Mucosa of rectum (tissue), 2 donors: ENCODE measurements at regions not wholly inside any gene's neighbourhood (a gene's known extent, or its start where the extent isn't known, plus 50 kb on each side); places are given as distances from the start of the nearest gene placed in this dataset.

Experiments used
- H3K27ac ChIP-seq, 2 donors: one replicate each; pipeline ENCODE4 v1.7.0; 2013; ENCODE audit warnings: inconsistent platforms in 2 of 2, low read depth in 2 of 2, low read length in 2 of 2
- H3K27me3 ChIP-seq, 2 donors: one replicate each; pipeline ENCODE4 v1.7.0; 2013; ENCODE audit warnings: low read length in 2 of 2; ENCODE audit not compliant: control insufficient read depth in 2 of 2, insufficient read depth in 2 of 2
- H3K36me3 ChIP-seq, 2 donors: one replicate each; pipeline ENCODE4 v1.7.0; 2013; ENCODE audit warnings: low read length in 2 of 2; ENCODE audit not compliant: control insufficient read depth in 2 of 2, insufficient read depth in 2 of 2
- H3K4me1 ChIP-seq, 2 donors: one replicate each; pipeline ENCODE4 v1.7.0; 2013; ENCODE audit warnings: low read length in 2 of 2, mild to moderate bottlenecking in 1 of 2; ENCODE audit not compliant: control insufficient read depth in 2 of 2, insufficient read depth in 2 of 2
- H3K4me3 ChIP-seq, 2 donors: one replicate each; pipeline ENCODE4 v1.7.0; 2013; ENCODE audit warnings: low read length in 2 of 2
- H3K9ac ChIP-seq, 2 donors: one replicate each; pipeline ENCODE4 v1.7.0; 2013; ENCODE audit warnings: low read length in 2 of 2, low read depth in 1 of 2, mild to moderate bottlenecking in 1 of 2
- H3K9me3 ChIP-seq, 2 donors: one replicate each; pipeline ENCODE4 v1.7.0; 2013; ENCODE audit warnings: low read length in 2 of 2; ENCODE audit not compliant: control insufficient read depth in 2 of 2
- donor health status: healthy.
- donor health status: Normal muscosa, but diverticular disease.

DNA sequence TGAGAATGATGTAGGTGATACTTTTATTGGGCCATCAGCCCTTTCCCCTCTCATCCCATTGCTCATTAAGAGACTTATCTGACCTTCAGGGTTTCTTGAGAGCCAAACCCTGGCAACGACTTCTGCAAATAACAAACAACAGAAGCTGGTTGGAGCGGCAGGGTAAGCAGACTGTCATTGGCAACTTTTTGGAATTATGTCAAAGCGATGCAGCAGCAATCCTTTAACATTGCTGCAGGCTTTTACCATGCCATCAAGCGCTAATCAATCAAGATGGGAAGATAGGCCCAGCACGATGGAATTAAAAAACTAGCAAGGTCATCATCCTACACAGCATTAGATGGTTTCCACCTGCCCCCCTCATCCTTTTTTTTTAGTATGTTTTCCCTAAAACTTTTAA lies 406.1 kb upstream of the PDE3A start:
- no peaks in the 10 kb centered on the region for H3K27me3 ChIP-seq
- no peaks in the 10 kb centered on the region for H3K9me3 ChIP-seq
- no peaks in the 10 kb centered on the region for H3K4me1 ChIP-seq
- no peaks in the 10 kb centered on the region for H3K36me3 ChIP-seq
- no peak overlapping the region for H3K9ac ChIP-seq
- no peak overlapping the region for H3K4me3 ChIP-seq
- H3K27ac ChIP-seq: no peak overlapping the region

DNA sequence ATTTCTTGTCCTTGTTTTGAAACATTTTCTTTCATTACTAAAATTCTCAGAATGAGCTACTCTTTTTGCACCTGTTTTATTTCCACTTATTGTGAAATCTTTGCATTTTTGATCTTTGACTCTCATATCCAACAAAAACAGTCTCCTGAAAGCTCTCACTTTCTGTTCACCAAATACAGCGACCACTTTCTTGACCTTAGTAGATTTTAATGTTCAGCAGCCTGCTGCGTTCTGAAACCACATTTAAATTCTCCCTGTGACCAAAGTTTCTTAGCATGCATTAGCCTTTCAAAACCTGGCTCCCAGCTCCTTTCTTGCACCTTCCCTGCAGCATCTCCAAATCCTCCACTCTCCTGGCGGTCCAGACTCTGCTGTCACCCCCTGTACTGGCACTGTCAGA lies 404.4 kb upstream of the PDE3A start:
- Histone ChIP-seq H3K4me3 (no peak overlapping the region), H3K27ac (no peak overlapping the region), H3K9ac (no peak overlapping the region), H3K4me1 (no peaks in the 10 kb centered on the region), H3K9me3 (no peaks in the 10 kb centered on the region), H3K27me3 (no peaks in the 10 kb centered on the region), H3K36me3 (no peaks in the 10 kb centered on the region)

DNA sequence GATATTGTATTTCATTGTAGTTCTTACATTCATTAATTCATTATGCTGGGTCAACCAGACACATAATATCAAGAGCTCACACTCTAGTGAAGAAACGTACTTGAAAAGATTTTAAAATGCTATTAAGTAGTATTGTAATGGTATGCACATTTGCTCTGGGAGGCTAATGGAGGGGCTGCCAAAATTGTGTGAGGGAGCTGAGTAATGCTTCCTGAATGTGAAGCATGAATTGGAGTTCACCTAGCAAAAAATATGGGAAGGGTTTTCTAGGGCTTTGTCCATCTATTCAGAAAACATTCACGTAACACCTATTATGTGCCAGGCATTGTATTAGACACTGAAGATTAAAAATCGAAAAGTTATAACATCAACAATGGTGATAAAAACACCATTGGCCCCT lies 403.8 kb upstream of the PDE3A start:
- Histone ChIP-seq H3K36me3 (no peaks in the 10 kb centered on the region), H3K4me1 (no peaks in the 10 kb centered on the region), H3K27me3 (no peaks in the 10 kb centered on the region), H3K9ac (no peak overlapping the region), H3K27ac (no peak overlapping the region), H3K9me3 (no peaks in the 10 kb centered on the region), H3K4me3 (no peak overlapping the region)

DNA sequence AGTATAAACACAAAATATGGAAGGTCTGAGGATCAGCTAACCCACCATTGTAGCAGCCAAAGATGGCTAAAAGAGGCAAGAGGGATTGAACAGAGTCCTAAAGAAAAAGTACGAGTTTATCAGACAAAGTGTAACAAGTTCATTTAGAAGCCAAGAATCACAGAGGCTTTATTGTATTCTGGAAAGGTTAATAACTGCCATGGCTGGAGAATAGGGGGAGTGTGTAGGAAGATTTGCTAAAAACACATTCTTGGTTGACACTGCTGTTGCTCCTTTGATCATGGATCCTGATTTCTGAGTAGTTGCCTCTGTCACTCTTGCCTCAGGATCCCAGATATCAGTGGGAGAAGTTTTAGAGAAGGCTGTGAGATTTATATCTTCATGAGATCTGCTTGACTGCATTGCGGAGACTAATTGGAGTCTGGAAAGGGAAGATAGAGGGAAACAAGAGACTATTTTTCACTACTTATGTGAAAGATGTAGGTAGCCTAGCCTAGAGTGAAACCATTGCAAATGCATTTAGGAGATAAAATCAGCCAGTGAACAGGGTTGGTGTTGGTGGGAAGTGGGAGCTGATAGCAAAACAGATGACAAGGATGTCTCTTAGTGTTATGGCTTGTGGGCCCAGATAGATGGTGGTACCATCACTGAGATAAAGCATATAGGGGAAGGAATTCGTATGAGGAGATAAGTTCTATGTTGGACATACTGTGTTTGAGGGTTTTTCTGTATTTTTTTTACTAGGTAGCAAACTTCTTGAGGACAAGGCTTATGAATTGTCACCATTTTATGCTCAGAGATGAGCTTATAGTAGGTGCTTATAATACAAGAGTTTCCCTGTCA lies 402.9 kb upstream of the PDE3A start:
- H3K27ac ChIP-seq: no peak overlapping the region
- no peak overlapping the region for H3K4me3 ChIP-seq
- no peaks in the 10 kb centered on the region for H3K27me3 ChIP-seq
- H3K9ac ChIP-seq: no peak overlapping the region
- no peaks in the 10 kb centered on the region for H3K36me3 ChIP-seq
- no peaks in the 10 kb centered on the region for H3K9me3 ChIP-seq
- no peaks in the 10 kb centered on the region for H3K4me1 ChIP-seq

DNA sequence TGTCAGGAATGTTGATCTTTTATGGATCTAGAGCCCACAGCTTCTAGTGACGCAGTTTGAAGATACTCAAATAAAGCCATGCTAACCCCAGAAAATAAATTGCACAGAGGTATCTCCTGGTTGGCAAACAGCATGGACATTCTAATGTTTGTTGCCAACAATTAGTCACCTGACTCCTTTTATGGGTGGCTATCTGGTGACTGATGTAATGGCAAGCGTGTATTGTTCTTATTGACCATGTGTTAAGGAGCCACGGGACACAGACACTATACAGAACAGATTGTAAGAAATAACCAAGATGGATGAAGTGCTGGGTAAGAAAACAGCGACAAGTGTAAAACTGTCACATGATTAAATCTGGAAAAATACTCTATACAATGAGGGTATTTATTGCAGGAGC lies 401.3 kb upstream of the PDE3A start:
- Histone ChIP-seq H3K36me3 (no peaks in the 10 kb centered on the region), H3K9me3 (no peaks in the 10 kb centered on the region), H3K9ac (no peak overlapping the region), H3K27ac (no peak overlapping the region), H3K27me3 (no peaks in the 10 kb centered on the region), H3K4me3 (no peak overlapping the region), H3K4me1 (no peaks in the 10 kb centered on the region)

DNA sequence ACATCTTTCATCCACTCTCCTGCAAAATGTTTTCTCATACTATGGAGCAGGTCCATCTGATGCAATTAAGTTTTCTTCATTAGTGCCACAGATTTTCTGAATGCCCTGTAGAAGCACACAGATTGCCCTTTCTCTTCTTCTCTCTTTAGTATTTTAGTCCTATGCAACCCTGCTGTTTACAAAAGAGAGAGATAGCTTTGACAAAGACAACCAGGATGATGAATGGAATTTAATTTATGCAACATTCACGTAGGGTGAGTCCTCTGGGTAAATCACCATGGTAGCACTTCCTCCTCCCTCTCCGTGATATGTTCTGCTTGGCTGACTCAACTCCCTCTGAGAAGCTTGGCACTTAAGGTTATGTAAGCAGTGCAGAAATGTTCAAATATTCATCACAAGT lies 400.9 kb upstream of the PDE3A start:
- H3K36me3 ChIP-seq: no peaks in the 10 kb centered on the region
- H3K9ac ChIP-seq: no peak overlapping the region
- H3K27me3 ChIP-seq: no peaks in the 10 kb centered on the region
- no peaks in the 10 kb centered on the region for H3K4me1 ChIP-seq
- H3K4me3 ChIP-seq: no peak overlapping the region
- H3K9me3 ChIP-seq: no peaks in the 10 kb centered on the region
- H3K27ac ChIP-seq: no peak overlapping the region

DNA sequence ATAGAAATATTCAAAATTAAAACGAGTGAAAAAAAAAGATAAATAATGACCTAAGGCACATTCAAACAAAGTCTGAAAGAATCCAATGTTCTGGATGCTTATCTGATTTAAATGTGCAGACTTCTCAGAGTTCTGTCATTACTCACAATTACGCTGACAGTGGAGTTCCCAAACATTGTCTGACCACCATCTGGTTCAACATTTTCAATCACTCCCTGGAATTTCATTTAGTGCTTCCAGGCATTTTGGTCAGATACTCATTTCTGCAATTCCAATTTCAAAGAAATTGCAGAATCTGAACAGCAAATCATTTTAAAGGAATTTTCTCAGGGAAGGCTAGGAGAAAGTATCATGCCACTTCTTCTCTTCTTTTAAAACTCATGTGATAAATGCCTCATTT lies 398.2 kb upstream of the PDE3A start:
- no peaks in the 10 kb centered on the region for H3K4me1 ChIP-seq
- no peaks in the 10 kb centered on the region for H3K27me3 ChIP-seq
- H3K9ac ChIP-seq: no peak overlapping the region
- H3K9me3 ChIP-seq: no peaks in the 10 kb centered on the region
- H3K4me3 ChIP-seq: no peak overlapping the region
- H3K27ac ChIP-seq: no peak overlapping the region
- no peaks in the 10 kb centered on the region for H3K36me3 ChIP-seq

DNA sequence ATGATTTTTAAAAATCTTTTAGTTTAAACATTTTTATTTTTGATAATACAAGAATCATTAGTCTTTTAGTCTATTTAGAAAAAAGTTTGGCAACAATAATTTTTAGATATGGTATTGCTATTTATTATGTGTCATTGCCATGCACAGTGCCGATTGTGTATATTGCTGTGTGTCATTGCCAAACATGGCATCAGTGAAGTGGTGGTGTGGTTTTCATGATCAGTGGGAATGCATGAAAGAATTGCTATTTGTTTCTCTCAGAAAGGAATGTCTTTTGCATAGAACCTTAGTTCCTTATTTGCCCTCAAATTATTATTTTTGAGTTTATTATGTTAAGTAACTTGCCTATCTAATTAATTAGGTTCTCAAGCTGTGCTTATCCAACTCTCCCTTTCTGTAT lies 397.5 kb upstream of the PDE3A start:
- Histone ChIP-seq H3K36me3 (no peaks in the 10 kb centered on the region), H3K4me3 (no peak overlapping the region), H3K9ac (no peak overlapping the region), H3K27me3 (no peaks in the 10 kb centered on the region), H3K27ac (no peak overlapping the region), H3K9me3 (no peaks in the 10 kb centered on the region), H3K4me1 (no peaks in the 10 kb centered on the region)

DNA sequence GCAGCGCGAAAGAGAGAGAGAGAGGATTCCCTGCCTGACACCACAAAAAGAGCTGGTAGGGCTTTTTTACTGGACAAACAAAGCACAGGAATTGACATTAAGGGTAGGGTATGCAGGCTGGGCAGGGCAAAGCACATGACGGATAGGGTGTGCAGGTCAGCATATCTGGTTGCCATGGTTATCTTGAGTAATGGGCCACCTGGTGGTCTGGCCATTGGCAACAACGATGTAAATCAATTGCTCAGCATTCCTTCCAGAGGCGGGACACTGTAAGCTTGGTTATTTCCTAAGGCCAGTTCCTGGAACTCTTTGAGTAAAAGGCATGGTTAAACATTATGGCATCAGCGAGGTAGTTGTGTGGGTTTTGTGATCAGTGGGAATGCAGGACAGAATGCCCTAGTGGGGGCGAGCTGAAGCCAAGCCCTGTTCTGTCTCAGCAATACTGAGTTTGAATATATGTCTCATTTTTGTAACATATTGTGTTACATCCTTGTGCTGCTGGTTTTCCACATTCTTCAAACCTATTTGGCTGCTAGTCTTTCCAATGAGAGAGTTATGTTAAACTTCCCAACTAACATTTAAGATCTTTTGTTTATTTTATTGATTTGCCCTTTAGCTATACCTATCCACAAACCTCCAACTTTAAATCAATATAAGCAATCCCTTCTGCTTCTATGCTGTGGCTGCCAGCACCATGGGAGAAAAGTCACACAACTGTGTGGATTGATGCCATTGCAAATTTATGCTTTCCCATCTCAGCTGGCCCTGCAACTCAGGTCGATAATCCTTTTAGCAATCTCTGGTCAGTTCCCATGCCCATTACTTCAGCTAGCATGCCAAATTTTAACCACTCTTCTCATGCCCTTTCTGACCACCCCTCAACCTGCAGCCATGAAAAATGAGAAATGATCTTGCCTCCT lies 396.7 kb upstream of the PDE3A start:
- no peak overlapping the region for H3K4me3 ChIP-seq
- H3K27ac ChIP-seq: no peak overlapping the region
- H3K4me1 ChIP-seq: no peaks in the 10 kb centered on the region

More for the DNA sequence above, 396.7 kb upstream of the PDE3A start:
- Histone ChIP-seq H3K27me3 (no peaks in the 10 kb centered on the region), H3K36me3 (no peaks in the 10 kb centered on the region), H3K9ac (no peak overlapping the region), H3K9me3 (no peaks in the 10 kb centered on the region)
